ENCODE measurements at regions not wholly inside any gene's neighbourhood (a gene's known extent, or its start where the extent isn't known, plus 50 kb on each side); places are given as distances from the start of the nearest gene placed in this dataset.

- POLR2A ChIA-PET (ENCODE audit: low non-redundant PET): interaction anchor here (0.6 kb wide), 1 partner anchor 10 kb away, joined by 3 read pairs; no protein-coding TSS in a partner anchor
- CTCF ChIA-PET: interaction anchor here (1.1 kb wide), 1 partner anchor 78 kb away, joined by 3 read pairs; no protein-coding TSS in a partner anchor
- peak overlapping the region; percentile 60; the same call in 1 of the 2 replicates for H3K27ac ChIP-seq
- peak; percentile 64 for DNase-seq (ENCODE audit: low spot score)
- TF ChIP-seq, protein P1, sequence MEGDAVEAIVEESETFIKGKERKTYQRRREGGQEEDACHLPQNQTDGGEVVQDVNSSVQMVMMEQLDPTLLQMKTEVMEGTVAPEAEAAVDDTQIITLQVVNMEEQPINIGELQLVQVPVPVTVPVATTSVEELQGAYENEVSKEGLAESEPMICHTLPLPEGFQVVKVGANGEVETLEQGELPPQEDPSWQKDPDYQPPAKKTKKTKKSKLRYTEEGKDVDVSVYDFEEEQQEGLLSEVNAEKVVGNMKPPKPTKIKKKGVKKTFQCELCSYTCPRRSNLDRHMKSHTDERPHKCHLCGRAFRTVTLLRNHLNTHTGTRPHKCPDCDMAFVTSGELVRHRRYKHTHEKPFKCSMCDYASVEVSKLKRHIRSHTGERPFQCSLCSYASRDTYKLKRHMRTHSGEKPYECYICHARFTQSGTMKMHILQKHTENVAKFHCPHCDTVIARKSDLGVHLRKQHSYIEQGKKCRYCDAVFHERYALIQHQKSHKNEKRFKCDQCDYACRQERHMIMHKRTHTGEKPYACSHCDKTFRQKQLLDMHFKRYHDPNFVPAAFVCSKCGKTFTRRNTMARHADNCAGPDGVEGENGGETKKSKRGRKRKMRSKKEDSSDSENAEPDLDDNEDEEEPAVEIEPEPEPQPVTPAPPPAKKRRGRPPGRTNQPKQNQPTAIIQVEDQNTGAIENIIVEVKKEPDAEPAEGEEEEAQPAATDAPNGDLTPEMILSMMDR (conservative IDR thresholded peaks at IDR 0.05; ENCODE audit: low read depth): no peak
Measured at GRCh38 chrX:45771114-45771513, 570.4 kb upstream of the DIPK2B start.

DNA sequence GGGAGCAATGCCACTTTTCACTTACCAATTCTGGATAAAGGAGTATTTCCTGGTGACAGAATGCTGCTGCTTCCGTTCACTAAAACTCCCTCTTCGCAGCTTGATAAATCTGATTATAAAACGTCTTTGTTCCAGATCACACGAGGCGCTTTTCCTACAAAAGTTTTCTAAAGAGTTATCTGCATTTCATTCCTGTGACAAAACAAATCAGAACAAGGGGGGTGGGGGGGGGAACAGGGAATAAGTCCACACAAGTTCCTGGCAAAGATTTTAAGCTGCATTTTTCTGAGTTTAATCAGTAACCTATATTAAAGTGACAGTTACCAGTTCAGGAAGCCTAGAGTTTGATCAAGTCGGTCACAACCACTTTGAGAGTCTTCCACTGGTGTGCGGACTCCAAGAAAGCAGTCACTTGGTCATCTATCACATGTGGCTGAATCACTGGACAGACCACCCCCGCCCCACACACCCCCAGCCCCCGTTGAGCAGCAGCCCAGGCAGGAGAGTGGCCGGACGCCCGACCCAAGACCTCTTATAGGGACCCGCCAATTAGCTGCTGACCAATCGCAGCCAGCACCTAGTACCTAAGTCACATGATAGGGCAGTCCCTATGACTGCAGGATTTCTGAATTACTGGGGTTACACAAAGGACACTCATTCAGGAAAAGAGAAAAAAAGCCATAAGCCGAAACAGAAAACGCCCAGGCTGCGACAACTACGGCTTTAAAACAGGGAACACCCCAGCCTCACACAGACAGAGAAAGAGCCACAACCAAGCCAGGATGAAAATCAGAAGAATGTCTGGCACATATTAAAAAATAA is 569.3 kb upstream of the DIPK2B start:
- ChIA-PET CTCF (no interaction called here), POLR2A (ENCODE audit: low non-redundant PET) (interaction anchor here (0.6 kb wide), 1 partner anchor 165 kb away, joined by 4 read pairs; no protein-coding TSS in a partner anchor)
- DNase-seq (ENCODE audit: low spot score): peak; percentile 74
- TF ChIP-seq, protein P1 (conservative IDR thresholded peaks at IDR 0.05; ENCODE audit: low read depth): no peak
- peak overlapping the region; percentile 86 for H3K27ac ChIP-seq

GRCh38 chrX:45768666-45769236 is 568.1 kb upstream of the DIPK2B start:
- H3K27ac ChIP-seq: no peak overlapping the region
- ChIA-PET CTCF (no interaction called here), POLR2A (ENCODE audit: low non-redundant PET) (no interaction called here)
- DNase-seq (ENCODE audit: low spot score): no peak
- TF ChIP-seq, protein P1 (conservative IDR thresholded peaks at IDR 0.05; ENCODE audit: low read depth): no peak

GRCh38 chrX:45766981-45767501 is 566.4 kb upstream of the DIPK2B start:
- TF ChIP-seq, protein P1 (conservative IDR thresholded peaks at IDR 0.05; ENCODE audit: low read depth): no peak
- no peak overlapping the region for H3K27ac ChIP-seq
- no peak for DNase-seq (ENCODE audit: low spot score)
- CTCF ChIA-PET: no interaction called here
- POLR2A ChIA-PET (ENCODE audit: low non-redundant PET): no interaction called here

DNA sequence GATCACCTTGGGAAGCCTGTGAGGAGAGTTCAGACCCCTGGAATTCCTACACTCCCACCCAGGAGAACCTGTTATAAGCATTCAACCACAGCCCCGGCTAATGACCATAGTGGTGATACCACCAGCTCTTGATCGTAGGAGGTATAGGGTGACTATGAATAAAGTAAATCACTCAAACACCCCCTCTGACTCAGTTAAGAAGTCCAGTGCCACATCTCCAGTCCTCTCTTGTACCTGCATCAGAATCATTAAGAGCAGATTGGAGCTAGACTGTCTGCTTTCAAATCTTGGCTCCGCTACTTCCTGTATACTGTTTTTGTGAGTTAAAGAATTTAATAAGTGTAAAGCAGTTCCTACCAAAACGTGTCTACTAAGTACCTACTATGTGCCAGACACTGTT is 565.1 kb upstream of the DIPK2B start:
- TF ChIP-seq, protein P1 (conservative IDR thresholded peaks at IDR 0.05; ENCODE audit: low read depth): no peak
- no peak for DNase-seq (ENCODE audit: low spot score)
- ChIA-PET POLR2A (ENCODE audit: low non-redundant PET) (no interaction called here), CTCF (no interaction called here)
- H3K27ac ChIP-seq: no peak overlapping the region; the same call in 1 of the 2 replicates

GRCh38 chrX:45765281-45765680 is 564.6 kb upstream of the DIPK2B start:
- ChIA-PET CTCF (no interaction called here), POLR2A (ENCODE audit: low non-redundant PET) (no interaction called here)
- peak overlapping the region; percentile 49; the same call in 1 of the 2 replicates for H3K27ac ChIP-seq
- TF ChIP-seq, protein P1 (conservative IDR thresholded peaks at IDR 0.05; ENCODE audit: low read depth): no peak
- DNase-seq (ENCODE audit: low spot score): no peak

All from RWPE1 (cell line).